Prostate gland (tissue), 2 donors: ENCODE measurements at regions not wholly inside any gene's neighbourhood (a gene's known extent, or its start where the extent isn't known, plus 50 kb on each side); places are given as distances from the start of the nearest gene placed in this dataset.

Source experiments
- DNase-seq: peaks from one replicate; pipeline ENCODE4 v3.0.0-alpha.2; 2019; ENCODE audit warnings: low spot score
- H3K27ac ChIP-seq, 2 donors: fragments of 200-600 bp; sonication (generic); 2 replicates each; pipeline ENCODE4 v1.5.1; 2017 to 2019
- H3K27me3 ChIP-seq: fragments of 200-600 bp; sonication (generic); replicated peaks from 2 replicates; pipeline ENCODE4 v1.5.1; 2019; ENCODE audit not compliant: insufficient read depth
- H3K36me3 ChIP-seq, 2 donors: fragments of 200-600 bp; sonication (generic); 1 replicate in 1 of 2; 2 replicates in 1 of 2; pipeline versions ENCODE4 v1.5.1 to v1.8.1; 2017 to 2019
- H3K4me1 ChIP-seq: fragments of 200-600 bp; sonication (generic); replicated peaks from 2 replicates; pipeline ENCODE4 v1.5.1; 2019
- H3K4me3 ChIP-seq, 2 donors: fragments of 200-600 bp; sonication (generic); 2 replicates each; pipeline ENCODE4 v1.5.1; 2017 to 2019
- H3K9me3 ChIP-seq: fragments of 200-600 bp; sonication (generic); 2 replicates; pipeline ENCODE4 v1.5.1; 2017
- CTCF ChIP-seq, 4 experiments: fragments of 200-600 bp in 2 of 4; fragments of 450-650 bp in 2 of 4; sonication (generic) in 2 of 4; IDR thresholded peaks; 1 replicate in 3 of 4; 2 replicates in 1 of 4; pipeline ENCODE4 v1.5.1; 2016 to 2019; ENCODE audit warnings: antibody characterized with exemption in 4 of 4, mild to moderate bottlenecking in 2 of 4, moderate library complexity in 2 of 4
- POLR2A ChIP-seq: fragments of 450-650 bp; IDR thresholded peaks from one replicate; pipeline ENCODE4 v1.6.1; 2016; ENCODE audit warnings: antibody characterized with exemption, mild to moderate bottlenecking
- POLR2AphosphoS5 ChIP-seq: sonication (generic); formaldehyde crosslinking; IDR thresholded peaks from one replicate; pipeline ENCODE4 v1.6.1; 2017; ENCODE audit warnings: antibody characterized with exemption
- WGBS: methylation state at CpG from one replicate; pipeline ENCODE4 v1.1.5; 2018; 5-methylcytosine and 5-hydroxymethylcytosine counted together
- intact Hi-C: fragments of 100-400 bp; cut with DNase I; formaldehyde crosslinking; loops from one replicate; pipeline ENCODE4 v1.14.2; 2022

DNA sequence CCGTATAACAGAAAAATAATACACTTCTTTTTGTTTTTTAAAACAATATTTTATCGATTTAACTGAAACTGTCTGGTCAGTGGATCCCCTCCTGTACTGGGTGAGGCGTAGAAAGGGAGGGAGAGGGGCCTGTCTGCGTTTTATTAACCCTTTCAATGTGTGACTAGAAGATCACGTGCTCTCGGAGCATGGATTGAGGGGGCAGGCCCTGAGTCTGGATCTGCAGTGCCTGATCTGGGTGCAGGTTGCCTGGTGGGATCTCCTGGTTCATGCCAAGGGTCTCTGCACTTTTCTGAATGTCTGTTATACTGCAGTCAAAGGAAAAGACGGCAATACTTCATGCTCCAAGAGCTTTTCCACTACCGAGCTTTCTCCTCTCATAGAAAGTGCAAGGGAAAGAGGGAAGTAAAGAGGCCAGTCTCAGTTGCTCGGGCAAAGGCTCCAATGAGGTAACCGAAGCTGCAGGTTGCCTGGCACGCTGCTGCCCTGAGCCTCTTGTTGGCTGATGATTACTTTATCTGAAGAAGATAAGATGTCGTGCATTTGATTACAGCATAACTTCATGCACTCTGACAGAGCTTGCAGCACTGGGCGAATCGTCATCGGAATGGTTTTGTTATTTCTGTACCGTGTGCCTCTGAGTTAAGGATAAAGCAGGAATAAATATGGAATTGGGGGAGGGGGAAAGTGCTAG lies 167.5 kb upstream of the PMEPA1 start:
- DNase-seq = no peak
- intact Hi-C loops = no loop called here

DNA sequence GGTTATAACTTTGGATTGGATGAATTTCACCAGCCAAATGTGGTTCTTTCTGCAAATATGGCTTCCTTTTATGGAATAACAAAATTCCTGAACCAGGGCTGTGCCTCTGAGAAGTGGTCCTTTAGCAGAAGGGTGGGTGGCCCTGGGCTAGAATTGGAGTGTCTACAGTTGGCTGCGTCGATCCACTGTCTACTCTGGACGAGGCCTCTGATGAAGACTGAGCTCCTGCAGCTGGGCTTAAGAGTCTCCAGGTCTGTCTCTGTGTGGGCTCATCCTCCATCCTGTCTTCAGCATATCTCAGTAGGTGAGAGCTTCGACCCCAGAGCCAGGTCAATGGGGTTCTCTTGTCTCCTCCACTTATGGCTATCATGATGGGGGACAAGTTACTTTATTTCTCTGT lies 166.3 kb upstream of the PMEPA1 start:
- TF ChIP-seq POLR2A = no peak
- TF ChIP-seq CTCF (IDR thresholded peaks at IDR 0.05) = no peak
- no peak for TF ChIP-seq POLR2AphosphoS5
- H3K27me3 ChIP-seq = no peaks in the 10 kb centered on the region
- no peaks in the 10 kb centered on the region for H3K9me3 ChIP-seq
- no peaks in the 10 kb centered on the region for H3K4me1 ChIP-seq
- intact Hi-C loops = no loop called here
- no peak overlapping the region for H3K27ac ChIP-seq
- H3K36me3 ChIP-seq = no peaks in the 10 kb centered on the region
- H3K4me3 ChIP-seq = no peak overlapping the region
- no peak for DNase-seq
- 92% methylated on average over 4 of the region's 4 CpGs for WGBS

More for the DNA sequence above, 167.5 kb upstream of the PMEPA1 start:
- Histone ChIP-seq H3K4me1 (no peaks in the 10 kb centered on the region), H3K9me3 (no peaks in the 10 kb centered on the region), H3K27ac (no peak overlapping the region), H3K27me3 (no peaks in the 10 kb centered on the region), H3K36me3 (no peaks in the 10 kb centered on the region), H3K4me3 (no peak overlapping the region)
- TF ChIP-seq POLR2AphosphoS5 = no peak
- no peak for TF ChIP-seq POLR2A
- no peak for TF ChIP-seq CTCF (IDR thresholded peaks at IDR 0.05)
- 67% methylated on average over 16 of the region's 16 CpGs for WGBS

- DNase-seq = no peak
- no peak for TF ChIP-seq POLR2A
- no peak for TF ChIP-seq POLR2AphosphoS5
- TF ChIP-seq CTCF (IDR thresholded peaks at IDR 0.05) = no peak
- intact Hi-C loops = no loop called here
- Histone ChIP-seq H3K4me1 (no peaks in the 10 kb centered on the region), H3K4me3 (no peak overlapping the region), H3K9me3 (no peaks in the 10 kb centered on the region), H3K27ac (no peak overlapping the region), H3K36me3 (no peaks in the 10 kb centered on the region), H3K27me3 (no peaks in the 10 kb centered on the region)
- 93% methylated on average over 7 of the region's 7 CpGs for WGBS
Measured at GRCh38 chr20:57874141-57874540, 164.3 kb upstream of the PMEPA1 start.

GRCh38 chr20:57872816-57873409 lies 163.1 kb upstream of the PMEPA1 start:
- TF ChIP-seq CTCF (IDR thresholded peaks at IDR 0.05) (no peak), POLR2A (no peak), POLR2AphosphoS5 (no peak)
- no peaks in the 10 kb centered on the region for H3K27me3 ChIP-seq
- H3K36me3 ChIP-seq = no peaks in the 10 kb centered on the region
- DNase-seq = no peak
- intact Hi-C loops = no loop called here
- H3K4me3 ChIP-seq = no peak overlapping the region
- no peaks in the 10 kb centered on the region for H3K9me3 ChIP-seq
- WGBS = 100% methylated on average over 4 of the region's 4 CpGs
- no peaks in the 10 kb centered on the region for H3K4me1 ChIP-seq
- H3K27ac ChIP-seq = no peak overlapping the region

DNA sequence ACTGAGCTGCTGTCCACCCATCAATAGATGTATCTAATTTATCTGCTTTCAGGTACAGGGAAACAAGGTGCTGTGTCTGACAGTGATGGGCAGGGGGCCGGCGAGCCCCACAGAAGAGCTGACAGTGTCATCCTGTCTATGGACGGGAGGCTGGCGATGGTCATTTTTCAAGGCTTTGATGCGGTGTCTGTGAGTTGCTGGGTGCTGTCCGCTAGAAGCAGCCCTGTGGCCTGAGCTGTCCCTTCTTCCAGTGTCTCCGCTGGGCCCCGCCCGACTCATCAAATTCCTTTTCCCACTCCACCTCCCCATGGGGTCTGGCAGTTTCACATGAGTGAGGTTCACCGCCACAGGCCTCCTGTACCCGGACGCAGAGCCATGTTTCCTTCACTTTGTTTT lies 161.4 kb upstream of the PMEPA1 start:
- Histone ChIP-seq H3K36me3 (no peaks in the 10 kb centered on the region), H3K4me3 (no peak overlapping the region), H3K27ac (no peak overlapping the region), H3K27me3 (no peaks in the 10 kb centered on the region), H3K9me3 (no peaks in the 10 kb centered on the region), H3K4me1 (no peaks in the 10 kb centered on the region)
- 91% methylated on average over 12 of the region's 12 CpGs for WGBS
- intact Hi-C loops = no loop called here
- no peak for DNase-seq
- TF ChIP-seq CTCF (IDR thresholded peaks at IDR 0.05) = no peak
- TF ChIP-seq POLR2AphosphoS5 = no peak
- no peak for TF ChIP-seq POLR2A
